Renal cortical epithelial cell (primary cell): ENCODE measurements at regions not wholly inside any gene's neighbourhood (a gene's known extent, or its start where the extent isn't known, plus 50 kb on each side); places are given as distances from the start of the nearest gene placed in this dataset.
A peak's percentile ranks its signal among the peaks of the same experiment; 100 is the strongest.

ENCODE experiments used
- DNase-seq: peaks from one replicate; pipeline ENCODE4 v3.0.0-alpha.2; 2011; ENCODE audit warnings: low read depth

DNA sequence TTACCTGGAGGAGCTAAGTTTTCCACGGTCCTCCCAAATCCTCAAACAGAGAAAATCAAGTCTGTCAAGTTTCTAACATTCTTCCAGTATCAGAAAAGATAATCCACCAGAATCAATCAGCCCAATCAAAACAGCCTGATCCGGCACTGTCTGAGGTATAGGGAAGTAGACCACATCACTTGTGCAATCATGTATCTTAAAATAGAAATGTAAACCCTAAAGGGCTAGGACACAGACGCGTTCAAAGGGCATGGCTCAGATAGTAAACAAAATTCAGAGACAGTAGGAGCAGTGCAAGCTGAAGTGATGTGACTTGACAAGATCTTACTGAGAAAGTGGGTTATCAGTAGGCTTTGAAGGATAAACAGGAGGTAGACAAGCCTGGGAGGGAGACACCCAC, 252.4 kb upstream of the DAPK1 start:
- DNase-seq: no peak

- DNase-seq: no peak
Observed at GRCh38 chr9:87247097-87247496, 250.6 kb upstream of the DAPK1 start.

GRCh38 chr9:87249029-87249428, 248.6 kb upstream of the DAPK1 start:
- DNase-seq: no peak

- DNase-seq: peak; percentile 15
Observed at GRCh38 chr9:87250205-87250604, 247.5 kb upstream of the DAPK1 start.

- no peak for DNase-seq
Observed at GRCh38 chr9:87255431-87256155, 242.1 kb upstream of the DAPK1 start.

DNA sequence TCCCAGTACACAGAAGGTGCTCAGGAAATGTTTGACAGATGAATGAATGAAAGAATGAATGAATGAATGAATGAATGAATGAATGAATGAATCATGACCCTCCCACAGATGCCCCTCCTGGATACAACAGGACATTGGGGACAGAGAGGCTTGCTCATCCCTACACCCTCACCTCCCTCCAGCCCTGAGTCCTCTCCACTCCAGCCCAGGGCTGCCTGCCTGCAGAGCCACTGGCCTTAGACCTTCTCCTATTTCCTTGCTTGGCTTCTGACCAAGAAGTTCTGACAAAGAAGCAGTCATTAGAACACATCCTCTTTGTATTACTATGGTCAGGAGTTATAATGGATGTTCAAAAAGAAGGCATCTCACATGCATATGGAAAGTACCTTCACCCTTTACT, 240.7 kb upstream of the DAPK1 start:
- no peak for DNase-seq

DNA sequence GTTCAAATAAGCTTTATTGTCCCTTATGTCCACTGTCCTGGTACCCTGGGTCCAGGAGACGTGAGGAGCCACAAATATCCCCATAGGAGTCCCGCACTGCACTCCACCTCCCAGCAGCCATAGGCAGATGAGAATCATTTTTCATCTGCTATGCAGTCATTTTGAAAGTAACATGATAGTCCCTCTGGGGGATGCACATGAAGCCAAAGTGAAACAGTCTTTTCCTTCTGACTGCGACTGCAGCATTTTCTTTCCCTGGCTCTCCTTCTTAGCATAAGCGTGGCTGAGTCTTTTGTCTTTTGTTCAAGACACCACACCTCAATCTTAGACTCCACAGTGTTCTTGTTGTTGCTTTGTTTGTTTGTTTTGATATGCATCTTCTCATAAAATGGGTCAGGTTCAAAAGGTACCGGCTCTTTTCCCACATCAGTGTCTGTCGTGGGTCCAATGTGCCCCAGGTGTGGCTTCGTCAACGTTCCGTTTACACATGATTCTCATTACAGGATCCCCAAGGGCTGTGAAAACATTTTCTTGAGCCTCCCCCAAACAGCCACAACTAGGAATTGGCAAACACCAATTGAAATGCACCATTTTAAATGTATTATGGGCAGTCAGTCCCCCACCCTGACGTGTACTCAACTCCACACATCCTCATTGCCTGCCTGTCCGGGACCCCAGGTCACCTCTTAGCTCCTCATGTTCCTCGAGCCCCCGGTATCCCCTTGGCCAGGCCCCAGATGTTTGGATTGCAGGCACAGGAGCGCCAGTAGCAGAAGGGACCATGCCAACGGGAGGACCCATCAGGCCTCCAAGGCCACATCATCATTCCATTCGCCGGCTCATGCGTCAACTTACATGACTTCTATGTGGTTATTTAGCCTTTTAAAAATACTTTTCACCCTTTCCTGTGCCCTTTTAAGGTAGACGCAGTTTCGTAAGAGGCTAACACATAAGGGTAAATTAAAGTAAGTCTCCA, 237.8 kb upstream of the DAPK1 start:
- DNase-seq: no peak

DNA sequence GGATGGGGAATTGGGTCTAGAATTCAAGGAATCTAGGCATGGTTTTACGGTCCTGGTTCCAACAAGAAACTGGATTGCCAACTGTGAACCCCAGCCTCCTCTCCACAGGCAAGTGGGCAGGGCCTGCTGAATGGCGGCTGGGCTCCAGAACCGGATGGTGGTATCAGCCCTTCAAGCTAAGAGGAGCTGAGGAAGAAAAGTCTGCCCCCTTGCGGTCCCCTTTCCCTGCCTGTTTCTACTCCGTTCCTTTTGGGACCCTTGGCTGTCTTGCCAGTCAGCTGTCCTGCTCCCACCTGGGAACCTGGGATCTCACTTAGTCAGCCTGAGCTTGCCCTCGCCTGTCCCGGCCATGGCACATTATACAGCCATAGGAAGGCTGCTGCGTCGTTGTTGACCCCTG, 234.4 kb upstream of the DAPK1 start:
- DNase-seq: no peak

GRCh38 chr9:87266697-87267096, 231.0 kb upstream of the DAPK1 start:
- DNase-seq: no peak

GRCh38 chr9:87267251-87268070, 230.2 kb upstream of the DAPK1 start:
- DNase-seq: no peak

- DNase-seq: no peak
Observed at GRCh38 chr9:87269296-87270176, 228.1 kb upstream of the DAPK1 start.

GRCh38 chr9:87270221-87270847, 227.3 kb upstream of the DAPK1 start:
- DNase-seq: peak; percentile 63

- no peak for DNase-seq
Observed at GRCh38 chr9:87270848-87271234, 226.8 kb upstream of the DAPK1 start.

DNA sequence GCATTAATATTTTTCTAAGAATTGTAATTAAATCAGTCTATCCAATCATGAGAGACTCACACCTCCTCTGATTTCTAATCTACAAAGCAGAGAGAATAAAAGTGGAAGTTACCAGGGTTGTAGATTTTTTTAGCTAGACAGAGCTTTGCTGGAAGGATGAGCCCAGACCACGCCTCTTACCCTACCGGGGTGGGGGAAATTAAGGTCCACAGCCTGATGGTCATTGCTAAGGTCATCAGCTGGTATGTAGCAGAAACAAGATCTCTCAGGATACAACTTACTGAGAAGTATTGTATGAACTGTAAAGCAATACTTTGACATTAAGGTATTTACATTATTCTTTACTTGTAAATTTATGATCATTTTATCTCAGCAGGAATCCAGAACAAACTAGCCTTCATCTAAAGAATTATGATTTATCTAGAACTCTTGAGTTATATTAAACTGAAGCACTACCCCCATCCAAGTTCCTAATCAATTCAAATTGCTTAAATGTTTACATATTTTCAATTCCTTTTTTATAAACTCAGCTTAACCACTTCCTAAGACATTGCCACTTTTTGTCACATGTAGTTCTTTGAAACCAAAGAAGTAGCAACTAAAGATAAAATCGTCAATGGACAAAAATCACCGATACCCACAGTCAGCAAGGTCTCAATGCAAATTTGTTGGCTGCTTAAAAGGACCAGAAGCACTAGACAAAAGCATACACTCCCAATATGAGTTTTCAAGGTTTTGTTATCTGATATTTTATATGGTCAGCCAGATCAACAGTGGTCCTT, 225.8 kb upstream of the DAPK1 start:
- DNase-seq: no peak

GRCh38 chr9:87275047-87275725, 222.5 kb upstream of the DAPK1 start:
- no peak for DNase-seq

DNA sequence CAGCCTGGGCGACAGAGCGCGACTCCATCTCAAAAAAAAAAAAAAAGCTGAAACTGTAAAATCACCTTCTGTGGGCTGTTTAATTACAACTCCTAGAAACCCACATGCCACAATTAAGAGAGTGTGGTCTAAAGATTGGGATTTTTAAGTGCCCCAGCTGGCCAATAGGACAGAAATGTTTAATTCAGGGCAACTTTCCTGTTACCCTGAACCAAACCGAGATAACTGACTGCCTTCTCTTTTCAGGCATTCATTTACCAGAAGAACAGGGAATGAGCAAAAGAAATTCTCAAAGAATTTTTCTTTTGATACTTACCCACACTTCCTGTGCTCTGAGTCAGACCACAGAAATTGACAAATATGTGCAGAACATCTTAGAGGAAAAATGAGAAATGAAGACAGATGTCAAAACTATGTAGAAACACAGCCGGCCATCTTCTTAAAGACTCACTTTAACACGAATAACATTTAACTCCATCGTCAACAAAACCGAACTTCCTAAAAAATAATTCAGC, 221.3 kb upstream of the DAPK1 start:
- DNase-seq: peak; percentile 49

DNA sequence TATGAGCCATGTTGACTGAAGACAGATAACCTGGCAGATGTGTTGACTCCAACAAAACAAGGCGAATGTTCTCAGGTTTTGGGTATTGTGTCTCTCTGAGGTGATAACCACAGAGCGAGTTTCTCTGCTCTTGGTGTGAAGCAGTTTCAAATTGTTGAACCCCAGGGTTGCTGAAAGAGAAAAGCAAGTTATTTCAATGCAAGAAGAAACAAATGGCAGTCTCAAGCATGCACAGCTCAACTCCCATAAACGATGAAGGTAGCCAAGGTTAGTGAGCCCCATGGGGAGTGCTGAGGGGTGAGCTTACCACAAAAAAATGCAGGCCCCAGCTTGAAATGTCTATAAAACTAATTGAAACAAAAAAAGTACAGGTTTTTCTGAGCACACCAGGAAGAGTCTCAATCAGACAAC, 220.8 kb upstream of the DAPK1 start:
- DNase-seq: no peak

- DNase-seq: peak; percentile 38
Observed at GRCh38 chr9:87277346-87277745, 220.3 kb upstream of the DAPK1 start.
